OCI-LY7 (cell line): ENCODE measurements at regions not wholly inside any gene's neighbourhood (a gene's known extent, or its start where the extent isn't known, plus 50 kb on each side); places are given as distances from the start of the nearest gene placed in this dataset.

Source experiments
- BruUV-seq: library from RNA; stranded (reverse); fragments of 400-500 nt; replicated peaks from 2 replicates; lab custom pipeline; 2021; lab: Mats Ljungman, UMichigan
- CTCF ChIA-PET: fragments of 300-600 bp; sonication (Branson Sonifier 250); formaldehyde crosslinking; loops from one replicate; lab custom pipeline; 2022; ENCODE audit warnings: antibody characterized with exemption; ENCODE audit not compliant: unreplicated experiment; lab: Charles Lee
- POLR2A ChIA-PET: fragments of 300-600 bp; sonication (Branson Sonifier 250); formaldehyde crosslinking; loops from one replicate; lab custom pipeline; 2022; ENCODE audit warnings: antibody characterized with exemption; lab: Charles Lee
- DNase-seq: peaks from one replicate; pipeline ENCODE4 v3.0.0-alpha.2; 2015; ENCODE audit warnings: low spot score
- H2AFZ ChIP-seq: fragments of 200-600 bp; sonication (generic), shearing (Covaris generic); 2 replicates; pipeline ENCODE4 v1.6.1; 2014; ENCODE audit warnings: mild to moderate bottlenecking, antibody characterized with exemption, low read length, moderate library complexity
- H3K27ac ChIP-seq: fragments of 200-600 bp; sonication (generic); 2 replicates; pipeline ENCODE4 v1.5.1; 2014; ENCODE audit warnings: mixed run types, low read depth, mild to moderate bottlenecking, moderate library complexity, low read length, inconsistent platforms; ENCODE audit not compliant: poor library complexity, severe bottlenecking
- H3K36me3 ChIP-seq: fragments of 200-600 bp; sonication (generic); 2 replicates; pipeline ENCODE4 v1.6.1; 2014; ENCODE audit warnings: mild to moderate bottlenecking, antibody characterized with exemption, low read length, moderate library complexity, mixed read lengths; ENCODE audit not compliant: insufficient read depth
- H3K4me1 ChIP-seq: fragments of 200-600 bp; sonication (generic); 2 replicates; pipeline ENCODE4 v1.5.1; 2014; ENCODE audit warnings: mild to moderate bottlenecking, low read length; ENCODE audit not compliant: insufficient read depth, poor library complexity, severe bottlenecking
- H3K4me2 ChIP-seq: fragments of 200-600 bp; sonication (generic); 2 replicates; pipeline ENCODE4 v1.6.1; 2014; ENCODE audit warnings: mild to moderate bottlenecking, low read length
- H3K4me3 ChIP-seq: fragments of 200-600 bp; sonication (generic); 2 replicates; pipeline ENCODE4 v1.5.1; 2014; ENCODE audit warnings: mild to moderate bottlenecking, low read depth, low read length; ENCODE audit not compliant: poor library complexity, severe bottlenecking
- H3K79me2 ChIP-seq: fragments of 200-600 bp; sonication (generic); 2 replicates; pipeline ENCODE4 v1.6.1; 2016; ENCODE audit warnings: low read depth, mild to moderate bottlenecking, low read length, moderate library complexity, mixed read lengths; ENCODE audit not compliant: insufficient read depth
- H3K9me2 ChIP-seq: fragments of 200-600 bp; sonication (generic); 2 replicates; pipeline ENCODE4 v1.6.1; 2016; ENCODE audit warnings: mild to moderate bottlenecking, low read length, mixed read lengths; ENCODE audit not compliant: insufficient read depth
- H3K9me3 ChIP-seq: fragments of 200-600 bp; sonication (generic); 2 replicates; pipeline ENCODE4 v1.6.1; 2014; ENCODE audit warnings: mild to moderate bottlenecking, mixed run types, low read length, mixed read lengths
- H4K20me1 ChIP-seq: fragments of 200-600 bp; sonication (generic); 2 replicates; pipeline ENCODE4 v1.6.1; 2014; ENCODE audit warnings: mild to moderate bottlenecking, antibody characterized with exemption, low read length, moderate library complexity, mixed read lengths; ENCODE audit not compliant: insufficient read depth
- CTCF ChIP-seq: fragments of 200-600 bp; sonication (generic); conservative IDR thresholded peaks from 2 replicates; pipeline ENCODE4 v1.5.1; 2014; ENCODE audit warnings: mild to moderate bottlenecking, antibody characterized with exemption, low read length, moderate library complexity, mixed read lengths
- EZH2phosphoT487 ChIP-seq: fragments of 200-600 bp; sonication (generic); IDR thresholded peaks from 2 replicates; pipeline ENCODE4 v1.6.1; 2018; ENCODE audit warnings: low read depth, borderline replicate concordance, mild to moderate bottlenecking, mixed run types, antibody characterized with exemption, low read length, moderate library complexity, mixed read lengths
- intact Hi-C: fragments of 100-400 bp; cut with micrococcal nuclease; formaldehyde crosslinking; loops from one replicate; pipeline ENCODE4 v1.10.0; 2022; ENCODE audit not compliant: unreplicated experiment

- no peak overlapping the region for H3K4me3 ChIP-seq
- no peaks in the 10 kb centered on the region for H4K20me1 ChIP-seq
- no peak overlapping the region for H3K4me2 ChIP-seq
- ChIA-PET CTCF (no interaction called here), POLR2A (interaction anchor here (1.6 to 1.9 kb wide), 2 partner anchors 34 to 58 kb away, joined by 5 to 15 read pairs; partner anchors contain the start of gene SESN3)
- no peaks in the 10 kb centered on the region for H3K9me3 ChIP-seq
- no peaks in the 10 kb centered on the region for H3K36me3 ChIP-seq
- no peaks in the 10 kb centered on the region for H3K9me2 ChIP-seq
- no peaks in the 10 kb centered on the region for H3K79me2 ChIP-seq
- no peak for TF ChIP-seq EZH2phosphoT487
- no peak for TF ChIP-seq CTCF
- no peak overlapping the region for H2AFZ ChIP-seq
- BruUV-seq: no TSS peak
- intact Hi-C loops: no loop called here
- H3K27ac ChIP-seq: no peak overlapping the region
- H3K4me1 ChIP-seq: no peaks in the 10 kb centered on the region
- DNase-seq: no peak
Observed at GRCh38 chr11:95289378-95290101, 58.5 kb upstream of the SESN3 start.

- no peaks in the 10 kb centered on the region for H3K9me3 ChIP-seq
- no peaks in the 10 kb centered on the region for H3K9me2 ChIP-seq
- H4K20me1 ChIP-seq: no peaks in the 10 kb centered on the region
- TF ChIP-seq EZH2phosphoT487: no peak
- no peak for TF ChIP-seq CTCF
- DNase-seq: no peak
- intact Hi-C loops: no loop called here
- peaks cover 12% of the 10 kb centered on the region for H3K4me1 ChIP-seq
- no peak overlapping the region for H3K4me2 ChIP-seq
- POLR2A ChIA-PET: interaction anchor here (0.6 kb wide), 1 partner anchor 481 kb away, joined by 3 read pairs; no protein-coding TSS in a partner anchor
- CTCF ChIA-PET: no interaction called here
- H2AFZ ChIP-seq: no peak overlapping the region
- no peak overlapping the region for H3K4me3 ChIP-seq
- H3K36me3 ChIP-seq: no peaks in the 10 kb centered on the region
- BruUV-seq: no TSS peak
- H3K79me2 ChIP-seq: no peaks in the 10 kb centered on the region
- H3K27ac ChIP-seq: no peak overlapping the region
Observed at GRCh38 chr11:95284057-95285052, 53.4 kb upstream of the SESN3 start.
